Fibroblast of skin of scalp (primary cell): ENCODE measurements at regions not wholly inside any gene's neighbourhood (a gene's known extent, or its start where the extent isn't known, plus 50 kb on each side); places are given as distances from the start of the nearest gene placed in this dataset.
"Not testable (repeated sequence)": the region's sequence is repeated elsewhere in the genome, so short reads cannot be mapped to it uniquely, and the experiment has no call there.

Source experiments
- DNase-seq: peaks from one replicate; pipeline ENCODE4 v3.0.0-alpha.2; 2013

DNA sequence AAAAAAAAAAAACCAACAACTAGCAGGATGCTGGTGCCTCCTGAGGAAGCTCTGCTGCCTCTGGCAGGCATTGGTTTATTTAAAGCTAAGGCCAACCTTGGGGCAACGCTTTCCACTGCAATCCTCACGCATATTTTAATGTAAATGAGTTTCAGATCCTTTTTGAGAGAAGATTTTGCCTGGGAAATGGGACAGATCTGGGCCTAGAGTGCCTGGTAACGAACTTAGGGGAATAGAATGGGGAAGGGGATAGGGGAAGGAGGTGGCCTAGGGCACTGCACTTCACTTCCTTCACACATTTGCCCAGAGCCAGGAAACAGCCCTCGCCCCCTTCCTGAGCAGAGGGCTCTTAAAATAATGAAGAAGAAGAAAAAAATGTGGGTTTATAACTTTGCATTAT is 132.7 kb upstream of the TMEM170B start:
- no peak for DNase-seq

DNA sequence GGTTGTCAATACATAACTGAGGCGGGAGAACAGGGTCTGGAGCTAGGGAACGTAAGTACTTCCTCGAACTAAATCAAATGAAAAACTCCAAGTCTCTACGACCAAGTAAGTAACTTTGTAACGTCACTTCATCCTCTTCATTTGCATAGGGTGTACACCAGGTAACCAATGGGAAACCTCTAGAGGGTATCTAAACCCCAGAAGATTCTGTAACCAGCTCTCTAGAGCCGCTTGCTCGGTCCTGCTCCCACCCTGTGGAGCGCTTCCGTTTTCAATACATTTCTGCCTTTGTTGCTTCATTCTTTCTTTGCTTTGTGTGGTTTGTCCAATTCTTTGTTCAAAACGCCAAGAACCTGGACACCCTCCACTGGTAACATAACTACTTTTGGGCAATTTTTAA is 133.5 kb upstream of the TMEM170B start:
- no peak for DNase-seq

DNA sequence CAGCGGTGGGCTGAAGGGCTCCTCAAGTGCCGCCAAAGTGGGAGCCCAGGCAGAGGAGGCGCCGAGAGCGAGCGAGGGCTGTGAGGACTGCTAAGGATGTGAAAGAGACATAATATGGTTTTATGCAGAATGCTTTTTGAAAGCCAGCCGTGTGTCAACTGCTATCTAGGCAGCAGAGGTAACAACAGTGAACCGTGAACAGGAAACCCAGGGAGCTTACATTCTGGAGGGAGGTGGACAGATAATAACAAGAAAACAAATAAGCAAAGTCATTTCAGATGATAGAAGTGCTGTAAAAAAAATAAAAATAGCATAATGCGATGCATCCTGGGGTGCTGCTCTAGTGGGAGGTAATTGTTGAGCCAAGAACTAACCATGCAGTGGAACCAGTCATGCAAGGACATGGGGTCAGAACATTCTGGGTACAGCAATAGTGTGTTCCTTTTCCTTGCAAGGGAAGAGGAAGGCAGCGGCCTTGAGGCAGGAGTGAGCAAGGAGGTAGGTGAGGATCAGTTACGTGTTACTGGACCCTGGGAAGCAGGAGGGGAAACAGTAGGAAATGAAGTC is 134.4 kb upstream of the TMEM170B start:
- no peak for DNase-seq

DNA sequence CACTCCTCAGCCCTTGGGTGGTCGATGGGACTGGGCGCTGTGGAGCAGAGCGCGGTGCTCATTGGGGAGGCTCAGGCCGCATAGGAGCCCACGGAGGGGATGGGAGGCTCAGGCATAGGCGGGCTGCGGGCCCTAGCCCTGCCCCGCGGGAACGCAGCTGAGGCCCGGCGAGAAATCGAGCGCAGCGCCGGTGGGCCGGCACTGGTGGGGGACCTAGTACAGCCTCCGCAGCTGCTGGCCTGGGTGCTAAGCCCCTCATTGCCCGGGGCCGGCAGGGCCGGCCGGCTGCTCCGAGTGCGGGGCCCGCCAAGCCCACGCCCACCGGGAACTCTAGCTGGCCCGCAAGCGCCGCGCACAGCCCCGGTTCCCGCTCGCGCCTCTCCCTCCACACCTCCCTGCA is 135.0 kb upstream of the TMEM170B start:
- not testable (repeated sequence) for DNase-seq

DNA sequence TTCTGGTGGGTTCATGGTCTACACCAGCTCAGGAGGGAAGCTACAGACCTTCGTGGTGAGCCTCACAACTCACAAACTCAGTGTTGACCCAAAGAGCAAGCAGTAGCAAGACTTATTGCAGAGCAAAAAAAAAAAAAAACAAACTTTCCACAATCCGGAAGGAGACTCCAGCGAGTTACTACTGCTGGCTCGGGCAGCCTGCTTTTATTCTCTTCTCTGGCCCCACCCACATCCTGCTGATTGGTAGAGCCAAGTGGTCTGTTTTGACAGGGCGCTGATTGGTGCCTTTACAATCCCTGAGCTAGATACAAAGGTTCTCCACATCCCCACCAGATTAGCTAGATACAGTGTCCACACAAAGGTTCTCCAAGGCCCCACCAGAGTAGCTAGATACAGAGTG is 135.6 kb upstream of the TMEM170B start:
- not testable (repeated sequence) for DNase-seq

DNA sequence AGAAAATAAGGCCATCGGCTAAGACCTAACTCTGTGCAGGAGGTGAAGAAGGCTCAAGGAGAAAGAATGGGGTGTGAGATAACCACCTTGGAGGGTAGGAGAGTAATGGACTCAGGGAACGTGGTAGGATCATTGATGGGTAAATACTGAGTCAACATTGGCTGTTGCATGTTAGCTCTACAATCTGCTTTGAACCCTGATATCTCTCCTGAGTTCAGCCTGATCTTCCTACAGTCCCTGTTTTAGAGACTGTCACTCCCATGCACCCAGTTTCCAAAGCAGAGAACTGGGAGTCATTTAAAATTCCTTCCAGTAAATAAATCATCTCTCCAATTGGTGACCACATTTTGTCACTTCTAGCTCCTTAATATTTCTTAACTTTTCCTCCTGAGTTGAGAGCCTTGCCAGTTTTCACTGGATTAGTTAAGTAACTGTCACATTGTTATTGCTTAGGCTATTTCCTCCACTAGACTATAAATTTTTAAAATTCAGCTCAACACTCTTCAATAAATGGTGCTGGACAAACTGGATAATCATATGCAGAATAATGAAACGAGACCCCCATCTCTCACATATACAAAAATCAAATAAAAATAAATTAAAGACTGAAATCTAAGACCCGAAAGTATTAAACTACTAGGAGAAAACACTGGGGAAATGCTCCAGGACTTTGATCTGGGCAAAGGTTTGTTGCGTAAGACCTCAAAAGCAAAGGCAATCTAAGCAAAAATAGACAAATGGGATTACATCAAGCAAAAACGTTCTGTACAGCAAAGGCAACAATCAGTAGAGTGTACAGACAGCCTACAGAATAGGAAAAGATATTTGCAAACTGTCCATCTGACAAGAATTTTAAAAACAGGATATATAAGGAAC is 138.9 kb upstream of the TMEM170B start:
- DNase-seq, result no peak

DNA sequence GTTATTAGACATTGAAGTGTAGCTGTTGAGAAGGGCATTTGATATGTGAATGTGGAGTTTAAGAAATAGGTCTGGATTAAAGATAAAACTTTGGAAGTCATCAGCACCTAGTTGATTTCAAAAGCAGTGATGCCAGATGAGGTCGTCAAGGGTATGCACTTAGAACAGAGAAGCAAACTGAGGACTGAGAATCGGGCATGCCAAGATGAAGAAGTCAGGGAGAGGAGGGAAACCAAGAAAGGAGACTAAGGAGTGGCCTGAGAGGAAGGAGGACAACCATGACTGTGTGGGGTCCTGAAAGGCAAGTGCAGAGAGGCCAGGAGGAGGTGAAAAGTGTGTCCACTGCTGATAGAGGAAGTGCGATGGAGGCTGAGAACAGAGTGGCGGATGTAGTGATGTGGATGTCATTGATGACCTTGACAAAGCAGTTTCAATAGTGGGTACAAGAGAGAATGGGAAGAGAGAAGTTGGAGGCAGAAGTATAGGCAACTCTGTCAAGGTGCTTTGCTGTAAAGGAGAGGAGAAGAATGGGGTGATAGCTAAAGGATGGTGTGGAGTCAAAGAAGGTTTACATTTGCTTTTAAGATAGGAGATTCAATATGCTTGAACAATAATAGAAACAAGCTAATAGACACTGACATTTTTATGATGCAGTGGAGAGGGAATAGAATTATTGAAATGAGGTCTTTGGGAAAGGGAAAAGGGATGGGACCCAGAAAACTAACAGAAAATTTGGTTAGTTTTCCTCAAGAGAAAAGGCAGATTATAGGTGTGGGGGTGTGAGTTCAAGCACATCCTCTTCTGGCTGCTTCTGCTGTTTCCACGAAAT is 139.7 kb upstream of the TMEM170B start:
- no peak for DNase-seq

DNA sequence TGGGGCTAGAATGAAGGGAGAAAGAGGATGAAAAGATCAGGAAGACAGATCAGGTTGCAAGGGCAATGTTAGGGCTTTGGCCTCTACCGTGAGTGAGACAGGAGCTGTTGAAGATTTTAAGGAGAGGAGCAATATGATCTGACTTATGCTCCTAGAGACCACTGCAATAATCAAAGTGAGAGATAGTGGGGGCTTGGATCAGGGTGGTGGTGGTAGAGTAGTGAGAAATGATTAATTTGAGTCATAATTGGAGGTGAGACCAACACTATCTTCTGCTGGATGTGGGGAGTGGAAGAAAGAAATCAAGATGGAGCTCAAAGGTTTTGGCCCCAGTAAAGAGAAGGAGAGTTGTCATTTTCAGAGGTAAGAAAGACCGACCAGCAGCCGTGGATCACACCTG is 140.7 kb upstream of the TMEM170B start:
- no peak for DNase-seq

DNA sequence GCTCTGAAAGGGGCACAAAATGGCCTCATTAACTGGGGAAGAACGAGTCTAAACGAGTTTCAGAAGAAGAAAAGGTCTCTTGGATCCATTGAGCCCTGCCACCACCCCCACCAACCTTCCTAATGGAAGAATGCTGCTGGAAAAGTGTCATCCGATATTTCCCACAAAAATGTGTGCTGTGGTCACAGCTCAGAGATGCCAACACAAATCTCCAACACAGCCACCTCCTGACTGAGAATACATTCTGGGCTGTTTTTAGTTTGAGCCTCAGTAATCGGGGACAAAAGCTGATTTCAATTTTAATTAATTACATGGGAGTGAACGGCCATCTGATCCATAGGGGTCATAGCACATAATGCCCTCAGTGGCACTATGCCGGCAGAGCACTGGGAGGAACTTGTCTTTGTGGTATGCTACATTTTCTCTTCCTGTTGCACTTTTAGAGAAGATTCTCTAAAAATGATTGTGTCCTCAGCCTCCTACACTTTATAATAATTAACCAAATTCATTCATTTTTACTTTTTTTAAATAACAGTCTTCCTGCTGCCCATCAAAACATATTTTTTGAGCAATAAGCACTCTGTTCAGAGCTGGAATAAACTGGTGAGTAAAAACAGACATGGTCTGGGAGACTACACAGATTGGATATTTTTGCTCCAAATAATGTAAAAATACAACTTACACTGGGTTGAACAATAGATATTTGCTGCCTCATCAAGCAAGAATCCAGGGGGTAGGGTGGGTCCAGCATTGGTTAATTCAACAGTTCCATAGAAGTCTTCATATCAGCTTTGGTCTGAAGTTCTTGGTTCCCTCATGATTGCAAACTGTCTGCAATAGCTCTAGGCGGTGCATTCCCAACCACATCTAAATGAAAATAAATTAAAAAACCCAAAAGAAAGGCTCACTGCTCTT is 143.6 kb upstream of the TMEM170B start:
- DNase-seq, result peak; percentile 87

DNA sequence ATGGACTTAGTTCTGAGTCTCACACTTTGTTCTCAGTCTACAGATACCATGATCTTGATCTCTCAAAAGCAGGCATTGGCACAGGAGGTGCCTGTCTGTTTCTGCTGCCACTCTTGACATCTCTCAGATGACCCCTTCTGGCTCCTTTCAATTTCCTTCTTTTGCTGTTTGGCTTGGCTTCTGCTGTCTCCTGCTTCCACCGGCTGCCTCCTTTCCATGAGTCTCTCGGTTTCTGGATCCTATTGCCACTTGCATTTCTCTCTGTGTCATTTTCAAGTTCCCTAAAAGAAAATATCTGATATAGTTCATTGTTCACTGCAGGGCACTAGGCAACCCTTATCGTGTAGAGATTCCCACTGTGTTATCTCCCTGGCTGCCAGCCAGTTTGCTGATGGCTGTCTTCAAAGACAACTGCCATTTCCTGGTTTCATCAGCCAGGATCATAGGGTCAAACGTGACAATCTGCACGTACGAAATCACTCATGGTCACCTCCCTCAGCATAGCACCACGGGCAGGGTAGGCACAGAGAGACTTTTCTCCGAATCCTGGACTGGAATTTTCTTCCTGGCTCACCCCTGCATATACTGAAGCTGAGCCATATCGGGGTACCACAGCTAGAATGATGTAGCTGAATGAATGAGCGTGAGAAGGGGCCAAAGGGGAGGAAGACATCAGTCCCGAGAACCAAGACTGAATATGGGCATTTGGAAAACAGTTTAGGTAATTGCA is 144.6 kb upstream of the TMEM170B start:
- peak; percentile 46 for DNase-seq

DNA sequence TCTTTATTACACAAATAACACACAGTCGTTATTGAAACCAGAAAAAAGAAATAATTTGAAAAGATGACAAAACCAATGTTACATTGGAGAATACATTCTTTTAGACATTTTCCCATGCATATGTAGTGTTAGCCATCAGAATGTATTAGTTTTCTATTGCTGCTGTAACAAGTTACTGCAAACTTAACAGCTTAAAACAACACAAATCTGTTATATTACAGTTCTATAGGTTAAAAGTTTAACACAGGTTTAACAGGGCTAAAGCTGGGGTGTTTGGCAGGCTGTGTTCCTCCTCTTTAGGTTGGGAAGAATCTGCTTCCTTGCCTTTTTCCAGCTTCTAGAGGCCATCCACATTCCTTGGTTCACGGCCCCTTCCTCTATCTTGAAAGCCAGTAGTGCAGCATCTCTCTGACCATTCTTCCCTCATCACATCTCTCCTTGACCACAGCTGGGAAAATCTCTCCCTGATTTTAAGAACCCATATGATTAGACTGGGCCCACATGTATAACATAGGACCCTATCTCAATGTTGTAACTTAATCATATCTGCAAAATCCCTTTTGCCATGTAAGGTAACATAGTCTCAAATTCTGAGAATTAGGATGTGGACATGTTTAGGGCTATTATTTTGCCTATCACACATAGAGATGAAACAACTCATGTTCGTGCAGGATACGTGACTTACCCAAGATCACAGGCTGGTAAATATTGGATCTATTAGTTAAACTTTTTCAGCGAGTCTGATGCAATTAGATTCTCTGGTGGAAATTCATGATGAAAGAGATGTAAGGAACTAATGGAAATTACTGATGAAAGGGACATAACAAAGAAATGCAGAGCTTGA is 145.4 kb upstream of the TMEM170B start:
- DNase-seq, result no peak

DNA sequence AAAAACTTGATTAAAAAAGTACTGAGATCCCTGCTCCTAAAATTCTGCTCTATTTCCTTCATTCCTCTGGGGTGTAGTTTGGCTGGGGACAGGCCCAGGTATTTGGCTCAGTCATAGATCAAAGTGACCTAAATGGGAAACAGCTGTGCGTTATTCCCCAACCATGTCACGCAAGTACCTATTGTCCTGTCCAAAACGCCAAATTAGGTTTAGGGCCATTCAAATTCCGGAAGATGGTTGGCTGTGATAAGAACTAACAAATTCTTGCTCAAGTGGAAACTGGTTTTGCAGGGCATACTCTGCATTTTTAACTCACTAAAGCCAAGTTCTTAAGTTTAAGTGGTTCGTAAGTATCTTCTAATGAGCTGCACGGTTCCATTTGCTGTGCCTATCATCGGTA is 147.6 kb upstream of the TMEM170B start:
- DNase-seq, result no peak

DNA sequence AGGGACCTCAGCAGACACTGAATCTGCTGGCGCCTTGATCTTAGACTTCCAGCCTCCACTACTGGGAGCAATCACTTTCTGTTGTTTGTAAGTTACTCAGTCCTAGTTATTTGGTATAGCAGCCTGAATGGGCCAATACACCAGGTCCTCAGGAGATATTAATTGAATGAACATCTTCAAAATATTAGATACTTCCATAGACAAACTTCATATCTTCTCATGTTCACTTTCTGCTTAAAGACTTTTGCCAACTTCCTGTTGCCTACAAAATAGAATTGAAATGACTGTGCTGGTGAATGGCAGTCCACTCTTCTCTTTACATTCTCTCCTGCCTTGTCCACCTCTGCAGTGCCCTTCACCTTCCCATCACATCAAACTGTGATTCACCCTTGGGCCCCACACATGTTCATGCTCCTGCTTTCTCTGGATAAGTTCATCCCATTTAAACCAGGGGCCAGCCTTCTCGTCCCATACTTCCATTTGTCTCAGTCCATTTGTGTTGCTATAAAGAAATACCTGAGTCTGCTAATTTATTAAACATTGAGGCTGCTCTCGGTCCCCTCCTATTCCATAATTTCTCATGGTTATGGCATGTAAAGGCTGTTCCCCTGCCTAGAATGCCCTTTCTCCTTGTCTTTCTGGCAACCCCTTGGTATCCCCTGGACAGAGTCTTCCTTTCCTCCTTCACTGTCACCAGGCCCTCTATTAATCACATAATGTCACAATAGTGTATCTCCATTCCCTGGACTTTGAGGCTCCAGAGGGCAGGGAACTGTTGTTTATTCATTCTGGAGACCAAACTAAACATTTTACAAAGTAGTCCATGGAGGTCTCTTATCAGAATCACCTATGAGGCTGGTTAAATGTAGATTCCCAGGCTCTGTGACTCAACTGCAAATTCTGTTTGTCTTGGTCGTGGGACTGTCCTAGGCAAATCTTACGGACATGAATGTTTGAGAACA is 148.3 kb upstream of the TMEM170B start:
- no peak for DNase-seq

DNA sequence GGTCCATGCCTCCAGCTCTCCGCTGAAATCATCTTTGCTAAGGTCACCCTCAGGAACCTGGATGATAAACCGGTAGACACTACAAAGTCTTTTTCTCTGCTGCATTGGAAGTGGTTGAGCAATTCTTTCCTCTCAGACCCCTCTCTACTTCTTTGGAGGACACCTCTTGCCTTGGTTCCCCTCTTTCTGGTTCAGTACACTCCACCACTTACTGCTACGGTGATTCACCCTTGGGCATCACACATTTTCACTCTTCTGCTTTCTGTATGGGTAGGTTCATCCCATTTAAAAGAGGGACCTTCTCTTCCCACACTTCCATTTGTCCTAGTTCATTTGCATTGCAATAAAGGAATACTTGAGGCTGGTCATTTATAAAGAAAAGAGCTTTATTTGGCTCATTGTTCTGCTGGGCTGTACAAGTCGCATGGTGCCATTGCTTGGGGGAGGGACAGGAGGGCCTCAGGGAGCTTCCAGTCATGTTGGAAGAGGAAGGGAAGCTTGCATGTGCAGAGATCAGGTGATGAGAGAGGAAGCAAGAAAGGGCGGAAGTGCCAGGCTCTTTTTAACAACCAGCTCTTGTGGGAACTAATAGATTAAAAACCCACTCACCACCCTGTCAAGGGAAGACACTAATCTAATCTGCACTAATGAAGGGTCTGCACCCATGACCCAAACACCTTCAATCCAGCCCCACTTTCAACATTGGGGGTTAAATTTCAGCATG is 149.7 kb upstream of the TMEM170B start:
- DNase-seq, result no peak

DNA sequence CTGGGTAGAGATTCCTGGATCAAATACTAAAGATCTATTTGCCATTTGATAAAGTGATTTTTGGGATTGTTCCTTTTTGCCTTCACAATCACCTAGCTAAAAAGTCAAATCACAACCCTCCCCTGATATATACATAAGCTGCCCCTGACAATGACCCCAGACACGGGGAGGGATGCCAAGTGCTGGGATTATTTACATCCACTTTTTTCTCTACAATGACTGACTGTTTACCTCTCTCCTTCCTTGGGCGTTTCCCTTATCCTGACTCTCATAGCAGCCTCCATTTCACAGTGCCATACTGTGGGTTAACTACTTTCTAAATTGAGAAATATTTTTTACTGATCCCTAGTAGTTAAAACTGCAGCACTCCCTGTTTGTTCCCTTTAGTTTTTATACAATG is 150.8 kb upstream of the TMEM170B start:
- DNase-seq, result no peak

DNA sequence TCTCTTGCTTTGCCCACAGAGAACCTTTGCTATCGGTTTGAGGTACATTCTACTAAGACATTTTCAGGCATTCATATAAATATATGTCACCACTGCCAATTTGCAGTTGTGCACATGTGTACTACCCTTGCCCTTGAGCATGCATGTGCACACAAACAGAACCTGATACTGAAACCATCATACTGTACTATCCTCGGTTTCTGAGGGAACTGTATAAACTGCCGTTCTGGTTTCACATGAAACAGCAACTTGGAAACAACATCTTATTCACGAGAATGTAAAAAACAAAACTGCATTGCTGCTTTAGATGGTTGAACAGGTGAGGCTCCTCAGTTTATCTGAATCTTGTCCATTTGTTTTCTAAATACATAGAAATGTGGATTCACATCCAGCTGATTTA is 151.2 kb upstream of the TMEM170B start:
- DNase-seq, result no peak

DNA sequence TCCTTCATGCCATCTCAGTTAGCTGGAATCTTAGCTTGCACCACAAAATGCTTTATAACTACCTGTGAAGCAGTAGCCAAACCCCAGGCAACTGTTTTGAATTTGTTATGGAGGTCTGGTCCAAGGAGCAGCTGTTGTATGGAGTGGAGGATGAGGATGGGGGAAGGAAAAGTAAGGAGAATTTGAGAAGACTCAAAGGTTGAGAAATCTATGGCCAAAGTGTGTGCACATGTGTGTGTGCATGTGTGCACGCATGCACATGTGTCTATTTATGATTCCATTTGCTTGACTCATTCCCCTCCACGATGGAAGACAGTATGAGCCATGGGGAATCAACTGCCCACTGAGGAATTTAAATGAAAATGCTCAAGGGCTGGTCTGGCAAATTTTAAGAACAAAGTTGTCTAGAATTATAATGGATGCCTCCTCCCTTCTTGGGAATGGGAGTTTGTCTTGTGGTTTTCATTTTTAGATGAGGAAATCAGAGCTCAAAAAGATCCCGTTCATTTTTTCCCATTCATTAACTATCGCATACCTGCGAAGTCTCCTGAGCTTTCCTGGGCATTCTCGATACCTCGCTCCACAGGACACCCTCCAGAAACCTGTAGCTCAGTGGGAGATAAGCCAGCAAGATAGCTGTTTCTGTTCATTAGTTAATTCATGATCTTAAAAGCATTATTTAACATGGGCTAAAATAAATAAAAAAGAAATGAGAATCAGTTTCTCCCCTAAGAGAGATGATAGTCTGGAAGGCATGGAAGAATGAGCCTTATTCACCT is 152.3 kb upstream of the NEDD9 start:
- DNase-seq, result peak; percentile 87
